GM19035 (cell line): ENCODE measurements at regions not wholly inside any gene's neighbourhood (a gene's known extent, or its start where the extent isn't known, plus 50 kb on each side); places are given as distances from the start of the nearest gene placed in this dataset.
"Not testable (repeated sequence)": the region's sequence is repeated elsewhere in the genome, so short reads cannot be mapped to it uniquely, and the experiment has no call there.

Experiments used
- ATAC-seq: cut with Tn5 transposase; IDR thresholded peaks from one replicate; pipeline ENCODE4 v1.9.1; 2021; ENCODE audit not compliant: unreplicated experiment

GRCh38 chr18:65206551-65207260 lies 544.1 kb upstream of the CDH7 start:
- ATAC-seq: no peak

GRCh38 chr18:65202091-65202490 lies 548.7 kb upstream of the CDH7 start:
- no peak for ATAC-seq

- no peak for ATAC-seq
These were observed 575.1 kb upstream of the CDH7 start for GRCh38 chr18:65175681-65176080.

- ATAC-seq: not testable (repeated sequence)
These were observed 588.7 kb upstream of the CDH7 start for GRCh38 chr18:65162086-65162485.

- ATAC-seq: no peak
These were observed 604.3 kb upstream of the CDH7 start for GRCh38 chr18:65146482-65147021.

- ATAC-seq: no peak
These were observed 605.5 kb upstream of the CDH7 start for GRCh38 chr18:65145312-65145711.

GRCh38 chr18:65133610-65134009 lies 617.2 kb upstream of the CDH7 start:
- ATAC-seq: no peak

GRCh38 chr18:65124633-65125032 lies 626.2 kb upstream of the CDH7 start:
- no peak for ATAC-seq

- no peak for ATAC-seq
These were observed 646.9 kb upstream of the CDH7 start for GRCh38 chr18:65103864-65104263.

GRCh38 chr18:65093346-65093745 lies 657.5 kb upstream of the CDH7 start:
- ATAC-seq: no peak

- no peak for ATAC-seq
These were observed 659.0 kb upstream of the CDH7 start for GRCh38 chr18:65091744-65092329.

GRCh38 chr18:65082907-65083306 lies 667.9 kb upstream of the CDH7 start:
- no peak for ATAC-seq

GRCh38 chr18:65081786-65082185 lies 669.0 kb upstream of the CDH7 start:
- ATAC-seq: no peak

GRCh38 chr18:65073060-65073550 lies 677.7 kb upstream of the CDH7 start:
- ATAC-seq: no peak

- no peak for ATAC-seq
These were observed 693.3 kb upstream of the CDH7 start for GRCh38 chr18:65057439-65058083.

GRCh38 chr18:65056575-65056974 lies 694.2 kb upstream of the CDH7 start:
- no peak for ATAC-seq

GRCh38 chr18:65049586-65049985 lies 701.2 kb upstream of the CDH7 start:
- ATAC-seq: no peak

GRCh38 chr18:65039578-65039977 lies 711.2 kb upstream of the CDH7 start:
- ATAC-seq: no peak

- ATAC-seq: no peak
These were observed 715.1 kb upstream of the CDH7 start for GRCh38 chr18:65035701-65036100.

- no peak for ATAC-seq
These were observed 725.1 kb upstream of the CDH7 start for GRCh38 chr18:65025756-65026155.

- no peak for ATAC-seq
These were observed 729.8 kb upstream of the CDH7 start for GRCh38 chr18:65021021-65021420.

- no peak for ATAC-seq
These were observed 732.6 kb upstream of the CDH7 start for GRCh38 chr18:65018184-65018583.
